Spleen (tissue), 7 donors: ENCODE measurements at regions not wholly inside any gene's neighbourhood (a gene's known extent, or its start where the extent isn't known, plus 50 kb on each side); places are given as distances from the start of the nearest gene placed in this dataset.

Experiments
- POLR2AphosphoS5 ChIP-seq, 3 donors: sonication (generic); formaldehyde crosslinking; IDR thresholded peaks; one replicate each; pipeline ENCODE4 v1.5.1; 2017; ENCODE audit warnings: antibody characterized with exemption in 3 of 3
- TF ChIP-seq, protein P1 (sequence below), 11 experiments: fragments of 200-600 bp in 7 of 11; fragments of 450-650 bp in 4 of 11; sonication (generic) in 4 of 11; IDR thresholded peaks in 8 of 11; conservative IDR thresholded peaks in 3 of 11; 1 replicate in 7 of 11; 2 replicates in 4 of 11; pipeline versions ENCODE4 v1.4.0 to v1.8.0; 2016 to 2021; ENCODE audit warnings: antibody characterized with exemption in 11 of 11, inconsistent platforms in 4 of 11, mild to moderate bottlenecking in 1 of 11
- donor health status: DM: no; HTN: no; CAD: no; lungs with moderate emphysema.
- donor health status: DM: no; HTN: no; CAD: no.
- donor health status: DM: no; HTN: no; CAD: no.

- TF ChIP-seq POLR2AphosphoS5 (IDR thresholded peaks at IDR 0.05) = no peak
- TF ChIP-seq, protein P1, sequence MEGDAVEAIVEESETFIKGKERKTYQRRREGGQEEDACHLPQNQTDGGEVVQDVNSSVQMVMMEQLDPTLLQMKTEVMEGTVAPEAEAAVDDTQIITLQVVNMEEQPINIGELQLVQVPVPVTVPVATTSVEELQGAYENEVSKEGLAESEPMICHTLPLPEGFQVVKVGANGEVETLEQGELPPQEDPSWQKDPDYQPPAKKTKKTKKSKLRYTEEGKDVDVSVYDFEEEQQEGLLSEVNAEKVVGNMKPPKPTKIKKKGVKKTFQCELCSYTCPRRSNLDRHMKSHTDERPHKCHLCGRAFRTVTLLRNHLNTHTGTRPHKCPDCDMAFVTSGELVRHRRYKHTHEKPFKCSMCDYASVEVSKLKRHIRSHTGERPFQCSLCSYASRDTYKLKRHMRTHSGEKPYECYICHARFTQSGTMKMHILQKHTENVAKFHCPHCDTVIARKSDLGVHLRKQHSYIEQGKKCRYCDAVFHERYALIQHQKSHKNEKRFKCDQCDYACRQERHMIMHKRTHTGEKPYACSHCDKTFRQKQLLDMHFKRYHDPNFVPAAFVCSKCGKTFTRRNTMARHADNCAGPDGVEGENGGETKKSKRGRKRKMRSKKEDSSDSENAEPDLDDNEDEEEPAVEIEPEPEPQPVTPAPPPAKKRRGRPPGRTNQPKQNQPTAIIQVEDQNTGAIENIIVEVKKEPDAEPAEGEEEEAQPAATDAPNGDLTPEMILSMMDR (IDR thresholded peaks at IDR 0.05 in 8 of 11, conservative IDR thresholded peaks at IDR 0.05 in 3 of 11) = no peak
These were observed 851.3 kb upstream of the KCND2 start for GRCh38 chr7:119421657-119422056.
